CD4-positive, alpha-beta T cell treated with Interleukin-4 for 1 hour (primary cell): ENCODE measurements at regions not wholly inside any gene's neighbourhood (a gene's known extent, or its start where the extent isn't known, plus 50 kb on each side); places are given as distances from the start of the nearest gene placed in this dataset.
"Not testable (repeated sequence)": the region's sequence is repeated elsewhere in the genome, so short reads cannot be mapped to it uniquely, and the experiment has no call there.

Experiments used
- DNase-seq, 2 donors: peaks; one replicate each; pipeline ENCODE4 v3.0.0-alpha.2; 2020 to 2022

DNA sequence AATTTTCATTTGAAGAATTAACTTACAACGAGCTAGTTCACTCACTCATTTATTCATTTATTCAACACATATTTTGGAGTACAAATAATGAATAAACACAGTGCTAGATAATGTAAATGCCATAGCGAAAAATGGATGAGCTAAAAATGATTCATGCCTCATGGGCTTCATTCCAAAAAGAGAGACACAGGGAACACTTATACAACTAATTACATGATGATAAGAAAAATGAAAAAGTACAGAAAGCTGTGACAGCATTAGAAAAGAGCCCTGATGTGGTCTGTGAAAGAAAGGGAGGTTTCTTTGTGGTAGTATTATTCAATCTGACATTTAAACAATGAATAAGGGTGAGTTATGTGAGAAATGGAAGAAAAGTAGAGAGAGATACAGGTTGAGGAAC, 726.4 kb downstream of the AMY1C start:
- no peak for DNase-seq

- DNase-seq, result no peak
Observed at GRCh38 chr1:104488296-104489015, 738.8 kb downstream of the AMY1C start.

GRCh38 chr1:104526158-104526795, 776.6 kb downstream of the AMY1C start:
- no peak for DNase-seq

DNA sequence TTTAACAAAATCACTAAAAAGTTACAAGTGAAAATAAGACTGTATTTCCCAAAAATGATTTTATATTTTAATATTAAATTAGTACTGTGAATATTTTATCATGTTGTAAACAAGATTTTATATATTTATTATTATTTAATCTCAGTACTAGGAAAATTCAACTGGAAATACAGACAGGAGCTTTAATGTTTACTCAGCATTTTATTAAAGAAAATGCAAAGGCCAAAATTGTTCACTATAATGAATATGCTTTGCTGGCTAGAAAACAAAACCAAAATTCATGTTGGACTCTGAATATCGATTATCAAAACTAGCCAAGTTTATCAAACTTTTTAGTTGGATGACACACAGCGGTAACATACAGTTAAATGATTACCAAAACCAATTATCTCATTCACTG, 782.3 kb downstream of the AMY1C start:
- DNase-seq, result no peak

DNA sequence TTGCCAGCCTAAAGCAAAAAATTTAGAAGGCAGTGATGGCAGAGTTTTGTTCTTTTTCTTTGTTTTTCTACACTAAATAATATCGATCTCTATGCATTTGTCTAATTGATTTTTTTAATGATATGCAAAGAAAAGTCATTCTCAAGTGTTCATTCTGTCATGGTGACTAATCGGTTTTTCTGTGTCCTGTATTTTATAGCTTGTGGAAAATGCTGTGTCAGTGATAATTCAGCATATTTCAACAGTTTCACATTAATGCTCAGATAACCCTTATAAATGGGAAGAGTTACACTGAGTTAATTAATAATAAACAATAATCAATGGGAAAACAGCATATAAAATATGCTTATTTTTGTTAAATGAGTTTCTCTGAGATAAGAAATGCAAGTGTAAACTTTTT, 824.9 kb downstream of the AMY1C start:
- DNase-seq, result no peak

DNA sequence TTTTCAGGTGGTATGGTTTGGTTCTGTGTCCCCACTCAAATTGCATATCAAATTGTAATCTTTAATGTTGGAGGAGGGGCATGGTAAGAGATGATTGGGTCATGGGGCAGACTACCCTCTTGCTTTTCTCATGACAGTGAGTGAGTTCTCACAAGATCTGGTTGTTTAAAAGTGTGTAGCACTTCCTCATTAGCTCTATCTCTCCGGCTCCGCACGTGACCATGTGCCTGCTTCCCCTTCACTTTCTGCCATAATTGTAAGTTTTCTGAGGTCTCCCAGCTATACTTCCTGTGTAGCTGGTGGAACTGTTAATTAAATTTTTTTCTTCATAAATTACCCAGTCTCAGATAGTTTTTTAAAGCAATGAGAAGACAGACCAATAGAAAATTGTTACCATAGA, 843.2 kb downstream of the AMY1C start:
- no peak for DNase-seq

DNA sequence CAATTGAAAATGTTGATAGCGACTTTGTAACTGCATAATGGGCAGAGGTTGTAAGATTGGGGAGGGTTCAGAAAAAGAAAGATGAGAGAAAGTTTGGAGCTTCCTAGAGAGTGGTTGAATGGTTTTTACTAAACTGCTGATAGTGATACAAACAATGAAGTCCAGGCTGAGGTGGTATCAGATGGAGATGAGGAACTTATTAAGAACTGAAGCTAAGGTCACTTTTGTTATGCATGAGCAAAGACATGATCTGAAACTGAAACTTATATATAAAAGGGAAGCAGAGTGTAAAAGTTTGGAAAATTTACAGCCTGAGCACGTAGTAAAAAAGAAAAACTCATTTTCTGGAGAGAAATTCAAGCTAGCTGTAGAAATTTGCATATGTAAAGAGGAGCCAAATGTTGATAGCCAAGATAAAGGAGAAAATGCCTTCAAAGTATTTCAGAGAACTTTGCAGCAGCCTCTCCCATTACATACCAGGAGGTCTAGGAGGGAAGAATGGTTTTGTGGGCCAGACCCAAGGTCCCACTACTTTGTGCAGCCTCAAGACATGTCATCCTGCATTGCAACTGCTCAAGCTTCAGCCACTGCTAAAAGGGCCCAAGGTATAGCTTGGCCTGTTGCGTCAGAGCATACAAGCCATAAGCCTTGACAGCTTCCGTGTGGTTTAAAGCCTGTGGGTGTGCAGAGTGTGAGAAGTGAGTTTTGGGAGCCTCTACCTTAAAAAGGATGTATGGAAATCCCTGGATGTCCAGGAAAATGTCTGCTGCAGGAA, 843.9 kb downstream of the AMY1C start:
- no peak for DNase-seq

DNA sequence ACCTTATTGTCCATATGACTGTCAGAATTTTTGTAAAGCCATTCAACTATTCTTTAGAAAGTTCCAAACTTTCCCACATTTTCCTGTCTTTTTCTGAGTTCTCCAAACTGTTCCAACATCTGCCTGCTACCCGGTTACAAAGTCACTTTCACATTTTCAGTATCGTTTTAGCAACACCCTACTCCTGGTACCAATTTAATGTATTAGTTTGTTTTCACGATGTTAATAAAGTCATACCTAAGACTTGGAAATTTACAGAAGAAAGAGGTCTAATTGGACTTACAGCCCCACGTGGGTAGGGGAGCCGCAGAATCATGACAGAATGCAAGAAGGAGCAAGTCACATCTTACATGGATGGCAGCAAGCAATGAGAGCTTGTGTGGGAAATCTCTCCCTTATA, 867.8 kb downstream of the AMY1C start:
- no peak for DNase-seq

GRCh38 chr1:104621221-104621620, 871.5 kb downstream of the AMY1C start:
- no peak for DNase-seq

- DNase-seq, result no peak
Observed at GRCh38 chr1:104624538-104624937, 874.8 kb downstream of the AMY1C start.

DNA sequence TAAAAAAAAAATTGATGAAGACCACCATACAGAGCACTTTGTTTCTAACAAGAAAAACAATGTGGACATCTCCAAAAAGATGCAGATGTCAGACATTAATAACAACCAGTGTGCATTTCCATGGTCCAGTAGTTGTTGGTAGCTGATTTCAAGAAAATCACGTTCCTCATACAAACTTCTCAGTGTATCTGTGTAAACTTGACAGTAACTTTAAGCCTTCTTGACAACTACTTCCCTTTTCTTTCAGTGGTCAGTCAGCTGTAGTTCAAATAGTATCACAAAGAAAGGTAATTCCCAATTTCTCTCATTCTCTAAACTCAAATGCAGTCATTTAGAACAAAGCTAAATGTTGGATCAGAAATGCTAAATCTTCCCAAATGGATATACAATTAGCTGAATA, 879.9 kb downstream of the AMY1C start:
- DNase-seq, result no peak

- no peak for DNase-seq
Observed at GRCh38 chr1:104630567-104631149, 881.0 kb downstream of the AMY1C start.

DNA sequence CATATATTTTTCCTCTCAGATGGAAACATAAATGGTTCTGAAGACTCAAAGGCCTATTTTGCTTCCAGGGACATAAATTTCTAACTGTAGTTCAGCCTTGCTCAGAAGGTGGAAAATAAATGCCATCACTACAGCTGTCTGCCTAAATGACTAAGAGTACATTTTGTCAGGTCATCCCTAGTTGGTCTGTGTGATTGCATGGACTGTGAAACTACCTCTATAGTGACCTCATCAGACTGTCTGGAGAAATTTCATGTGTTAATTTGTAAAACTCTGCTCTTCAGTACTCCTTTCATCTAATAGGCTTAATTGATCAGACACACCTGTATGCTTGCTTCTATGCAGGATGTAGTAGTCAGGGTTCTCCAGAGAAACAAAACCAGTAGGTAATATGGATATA, 886.9 kb downstream of the AMY1C start:
- DNase-seq, result no peak

GRCh38 chr1:104646233-104646632, 896.5 kb downstream of the AMY1C start:
- no peak for DNase-seq

DNA sequence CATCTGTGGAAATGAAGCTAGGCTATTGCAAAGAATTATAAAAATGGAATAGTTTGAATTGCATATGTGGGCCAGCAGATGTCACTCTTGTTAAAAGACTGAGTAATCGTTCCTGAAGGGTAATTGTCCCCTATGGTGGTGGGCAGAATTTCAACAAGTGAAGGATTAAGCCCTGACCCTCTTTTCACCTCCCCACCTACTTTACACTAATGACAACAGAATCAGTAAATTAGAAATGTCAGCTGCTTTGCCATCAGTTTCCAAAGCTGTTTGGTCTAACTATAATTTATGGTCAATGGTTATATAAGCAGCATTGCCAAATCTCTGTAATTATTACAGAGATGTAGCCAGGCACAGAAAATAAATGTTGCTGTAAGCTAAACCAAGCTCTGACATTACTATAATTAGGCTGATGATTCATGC, 898.6 kb downstream of the AMY1C start:
- no peak for DNase-seq

DNA sequence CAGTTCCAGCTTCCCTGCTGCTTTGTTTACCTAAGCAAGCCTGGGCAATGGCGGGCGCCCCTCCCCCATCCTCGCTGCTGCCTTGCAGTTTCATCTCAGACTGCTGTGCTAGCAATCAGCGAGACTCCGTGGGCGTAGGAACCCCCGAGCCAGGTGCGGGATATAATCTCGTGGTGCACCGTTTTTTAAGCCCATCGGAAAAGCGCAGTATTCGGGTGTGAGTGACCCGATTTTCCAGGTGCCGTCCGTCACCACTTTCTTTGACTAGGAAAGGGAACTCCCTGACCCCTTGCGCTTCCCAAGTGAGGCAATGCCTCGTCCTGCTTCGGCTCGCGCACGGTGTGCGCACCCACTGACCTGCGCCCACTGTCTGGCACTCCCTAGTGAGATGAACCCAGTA, 914.7 kb downstream of the AMY1C start:
- not testable (repeated sequence) for DNase-seq

DNA sequence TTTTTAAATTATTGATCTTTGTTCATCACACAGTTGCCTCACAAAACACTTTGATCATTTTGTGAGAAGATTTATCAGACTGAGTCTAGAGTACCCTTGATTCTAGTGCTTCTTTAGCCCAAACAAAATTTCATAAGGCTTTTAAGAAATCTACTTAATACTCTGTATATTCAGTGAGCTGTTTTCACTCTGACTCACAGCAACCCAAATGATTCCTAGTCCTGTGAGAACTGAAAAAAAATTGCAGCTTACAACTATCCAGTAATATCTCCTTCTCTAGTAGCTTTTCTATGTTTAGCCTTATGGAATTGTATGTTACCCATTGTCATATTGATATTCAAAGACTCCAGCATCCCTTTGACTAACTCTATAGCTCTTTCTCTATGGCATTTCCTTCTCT, 915.6 kb downstream of the AMY1C start:
- DNase-seq, result no peak

- DNase-seq, result no peak
Observed at GRCh38 chr1:104671684-104672353, 922.1 kb downstream of the AMY1C start.

- no peak for DNase-seq
Observed at GRCh38 chr1:104699433-104699832, 949.7 kb downstream of the AMY1C start.

GRCh38 chr1:104702731-104703130, 953.0 kb downstream of the AMY1C start:
- DNase-seq, result no peak

DNA sequence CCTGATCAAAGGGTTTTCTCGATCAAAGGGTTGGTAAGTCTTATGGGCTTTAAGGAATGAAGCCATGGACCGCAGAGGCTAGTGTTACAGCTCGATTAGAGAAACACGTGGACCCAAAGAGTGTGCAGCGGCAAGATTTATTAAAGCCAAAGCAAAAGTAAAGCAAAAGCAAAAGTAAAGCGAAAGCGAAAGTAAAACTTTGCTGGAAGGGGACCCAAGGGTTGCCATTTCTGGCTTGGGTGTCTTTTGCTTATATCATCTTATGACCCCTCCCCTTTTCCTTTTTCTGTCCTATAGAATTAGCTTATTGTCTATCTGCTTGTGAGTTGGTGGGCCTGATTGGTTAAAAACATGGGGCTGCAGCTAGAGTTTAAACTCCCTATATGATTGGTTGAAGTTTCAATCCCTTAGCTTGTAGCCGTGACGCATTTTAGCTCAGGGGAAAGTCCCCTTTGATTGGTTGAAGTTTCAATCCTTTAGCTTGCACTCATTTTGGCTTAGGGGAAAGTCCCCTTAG, 957.0 kb downstream of the AMY1C start:
- DNase-seq, result peak in 1 of 2 donors; percentile 0

- DNase-seq, result no peak
Observed at GRCh38 chr1:104718752-104719151, 969.1 kb downstream of the AMY1C start.

DNA sequence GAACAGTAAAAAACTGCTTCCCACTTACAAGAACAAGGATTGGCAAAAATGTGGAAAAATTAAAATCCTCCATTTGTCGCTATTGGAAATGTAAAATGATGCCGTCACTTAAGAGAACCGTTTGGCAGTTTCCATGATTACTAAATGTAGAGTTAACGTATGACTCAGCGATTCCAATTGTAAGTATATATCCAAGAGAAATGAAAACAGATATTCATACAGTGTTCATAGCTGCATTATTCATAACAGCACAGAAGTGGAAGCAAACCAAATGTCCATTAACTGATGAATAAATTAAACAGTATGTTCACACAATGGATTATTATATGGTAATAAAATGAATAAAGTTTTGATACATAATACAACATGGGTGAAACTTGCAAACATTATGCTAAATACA, 971.0 kb downstream of the AMY1C start:
- DNase-seq, result no peak
